OCI-LY7 (cell line): ENCODE measurements at regions not wholly inside any gene's neighbourhood (a gene's known extent, or its start where the extent isn't known, plus 50 kb on each side); places are given as distances from the start of the nearest gene placed in this dataset.

Experiments used
- BruUV-seq: library from RNA; stranded (reverse); fragments of 400-500 nt; replicated peaks from 2 replicates; lab custom pipeline; 2021; lab: Mats Ljungman, UMichigan
- CTCF ChIA-PET: fragments of 300-600 bp; sonication (Branson Sonifier 250); formaldehyde crosslinking; loops from one replicate; lab custom pipeline; 2022; ENCODE audit warnings: antibody characterized with exemption; ENCODE audit not compliant: unreplicated experiment; lab: Charles Lee
- POLR2A ChIA-PET: fragments of 300-600 bp; sonication (Branson Sonifier 250); formaldehyde crosslinking; loops from one replicate; lab custom pipeline; 2022; ENCODE audit warnings: antibody characterized with exemption; lab: Charles Lee
- DNase-seq: peaks from one replicate; pipeline ENCODE4 v3.0.0-alpha.2; 2015; ENCODE audit warnings: low spot score
- H2AFZ ChIP-seq: fragments of 200-600 bp; sonication (generic), shearing (Covaris generic); 2 replicates; pipeline ENCODE4 v1.6.1; 2014; ENCODE audit warnings: mild to moderate bottlenecking, antibody characterized with exemption, low read length, moderate library complexity
- H3K27ac ChIP-seq: fragments of 200-600 bp; sonication (generic); 2 replicates; pipeline ENCODE4 v1.5.1; 2014; ENCODE audit warnings: mixed run types, low read depth, mild to moderate bottlenecking, moderate library complexity, low read length, inconsistent platforms; ENCODE audit not compliant: poor library complexity, severe bottlenecking
- H3K36me3 ChIP-seq: fragments of 200-600 bp; sonication (generic); 2 replicates; pipeline ENCODE4 v1.6.1; 2014; ENCODE audit warnings: mild to moderate bottlenecking, antibody characterized with exemption, low read length, moderate library complexity, mixed read lengths; ENCODE audit not compliant: insufficient read depth
- H3K4me1 ChIP-seq: fragments of 200-600 bp; sonication (generic); 2 replicates; pipeline ENCODE4 v1.5.1; 2014; ENCODE audit warnings: mild to moderate bottlenecking, low read length; ENCODE audit not compliant: insufficient read depth, poor library complexity, severe bottlenecking
- H3K4me2 ChIP-seq: fragments of 200-600 bp; sonication (generic); 2 replicates; pipeline ENCODE4 v1.6.1; 2014; ENCODE audit warnings: mild to moderate bottlenecking, low read length
- H3K4me3 ChIP-seq: fragments of 200-600 bp; sonication (generic); 2 replicates; pipeline ENCODE4 v1.5.1; 2014; ENCODE audit warnings: mild to moderate bottlenecking, low read depth, low read length; ENCODE audit not compliant: poor library complexity, severe bottlenecking
- H3K79me2 ChIP-seq: fragments of 200-600 bp; sonication (generic); 2 replicates; pipeline ENCODE4 v1.6.1; 2016; ENCODE audit warnings: low read depth, mild to moderate bottlenecking, low read length, moderate library complexity, mixed read lengths; ENCODE audit not compliant: insufficient read depth
- H3K9me2 ChIP-seq: fragments of 200-600 bp; sonication (generic); 2 replicates; pipeline ENCODE4 v1.6.1; 2016; ENCODE audit warnings: mild to moderate bottlenecking, low read length, mixed read lengths; ENCODE audit not compliant: insufficient read depth
- H3K9me3 ChIP-seq: fragments of 200-600 bp; sonication (generic); 2 replicates; pipeline ENCODE4 v1.6.1; 2014; ENCODE audit warnings: mild to moderate bottlenecking, mixed run types, low read length, mixed read lengths
- H4K20me1 ChIP-seq: fragments of 200-600 bp; sonication (generic); 2 replicates; pipeline ENCODE4 v1.6.1; 2014; ENCODE audit warnings: mild to moderate bottlenecking, antibody characterized with exemption, low read length, moderate library complexity, mixed read lengths; ENCODE audit not compliant: insufficient read depth
- CTCF ChIP-seq: fragments of 200-600 bp; sonication (generic); conservative IDR thresholded peaks from 2 replicates; pipeline ENCODE4 v1.5.1; 2014; ENCODE audit warnings: mild to moderate bottlenecking, antibody characterized with exemption, low read length, moderate library complexity, mixed read lengths
- EZH2phosphoT487 ChIP-seq: fragments of 200-600 bp; sonication (generic); IDR thresholded peaks from 2 replicates; pipeline ENCODE4 v1.6.1; 2018; ENCODE audit warnings: low read depth, borderline replicate concordance, mild to moderate bottlenecking, mixed run types, antibody characterized with exemption, low read length, moderate library complexity, mixed read lengths
- intact Hi-C: fragments of 100-400 bp; cut with micrococcal nuclease; formaldehyde crosslinking; loops from one replicate; pipeline ENCODE4 v1.10.0; 2022; ENCODE audit not compliant: unreplicated experiment

- POLR2A ChIA-PET = no interaction called here
- TF ChIP-seq CTCF (no peak), EZH2phosphoT487 (no peak)
- Histone ChIP-seq H4K20me1 (no peaks in the 10 kb centered on the region), H3K27ac (no peak overlapping the region), H3K9me3 (no peaks in the 10 kb centered on the region), H3K4me1 (no peaks in the 10 kb centered on the region), H3K36me3 (no peaks in the 10 kb centered on the region), H3K4me2 (no peak overlapping the region), H3K4me3 (no peak overlapping the region), H2AFZ (no peak overlapping the region), H3K9me2 (no peaks in the 10 kb centered on the region), H3K79me2 (no peaks in the 10 kb centered on the region)
- BruUV-seq = no TSS peak
- no peak for DNase-seq
- intact Hi-C loops = no loop called here
- CTCF ChIA-PET = no interaction called here
These were observed 689.3 kb downstream of the HACE1 start for GRCh38 chr6:104170401-104170800.

DNA sequence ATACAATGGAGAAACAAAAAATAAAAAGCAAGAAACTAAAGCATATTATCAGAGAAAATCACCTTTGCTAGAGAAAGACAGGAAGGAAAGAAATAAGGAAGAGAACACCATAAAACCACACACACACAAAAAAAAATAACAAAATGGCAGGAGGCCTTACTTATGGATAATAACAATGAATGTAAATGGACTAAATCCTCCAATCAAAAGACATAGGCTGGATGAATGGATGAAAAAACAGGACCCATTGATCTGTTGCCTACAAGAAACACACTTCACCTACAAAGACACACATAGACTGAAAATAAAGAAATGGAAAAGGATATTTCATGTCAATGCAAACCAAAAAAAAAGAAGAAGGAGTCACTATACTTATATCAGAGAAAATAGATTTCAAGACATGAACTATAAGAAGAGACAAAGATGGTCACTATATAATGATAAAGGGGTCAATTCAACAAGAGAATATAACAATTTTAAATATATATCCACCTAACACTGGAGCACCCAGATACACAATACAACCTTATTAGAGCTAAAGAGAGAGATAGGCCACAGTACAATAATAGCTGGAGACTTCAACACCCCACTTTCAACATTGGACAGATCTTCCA is 693.6 kb downstream of the HACE1 start:
- Histone ChIP-seq H4K20me1 (no peaks in the 10 kb centered on the region), H3K27ac (no peak overlapping the region), H2AFZ (no peak overlapping the region), H3K4me2 (no peak overlapping the region), H3K79me2 (no peaks in the 10 kb centered on the region), H3K9me2 (no peaks in the 10 kb centered on the region), H3K9me3 (no peaks in the 10 kb centered on the region), H3K36me3 (no peaks in the 10 kb centered on the region), H3K4me3 (no peak overlapping the region), H3K4me1 (no peaks in the 10 kb centered on the region)
- no peak for TF ChIP-seq CTCF
- TF ChIP-seq EZH2phosphoT487 = no peak
- BruUV-seq = no TSS peak
- intact Hi-C loops = no loop called here
- no peak for DNase-seq
- CTCF ChIA-PET = no interaction called here
- POLR2A ChIA-PET = no interaction called here

- Histone ChIP-seq H3K4me2 (no peak overlapping the region), H3K4me1 (no peaks in the 10 kb centered on the region), H3K4me3 (no peak overlapping the region), H3K9me3 (no peaks in the 10 kb centered on the region), H3K27ac (no peak overlapping the region), H4K20me1 (no peaks in the 10 kb centered on the region), H3K36me3 (no peaks in the 10 kb centered on the region), H3K9me2 (no peaks in the 10 kb centered on the region), H3K79me2 (no peaks in the 10 kb centered on the region), H2AFZ (no peak overlapping the region)
- TF ChIP-seq EZH2phosphoT487 (no peak), CTCF (no peak)
- CTCF ChIA-PET = no interaction called here
- DNase-seq = no peak
- no TSS peak for BruUV-seq
- POLR2A ChIA-PET = no interaction called here
- intact Hi-C loops = no loop called here
These were observed 697.6 kb downstream of the HACE1 start for GRCh38 chr6:104162036-104162669.
